Osteoblast (primary cell): ENCODE measurements at regions not wholly inside any gene's neighbourhood (a gene's known extent, or its start where the extent isn't known, plus 50 kb on each side); places are given as distances from the start of the nearest gene placed in this dataset.

ENCODE experiments used
- DNase-seq: peaks from one replicate; pipeline ENCODE4 v3.0.0; 2011; ENCODE audit warnings: low spot score, mixed read lengths; ENCODE audit not compliant: insufficient read length; ENCODE audit errors: missing footprints
- H2AFZ ChIP-seq: 2 replicates; pipeline ENCODE4 v1.6.0; 2011; ENCODE audit warnings: mild to moderate bottlenecking, low read length
- H3K27ac ChIP-seq: 2 replicates; pipeline ENCODE4 v1.5.1; 2011; ENCODE audit warnings: mild to moderate bottlenecking, low read depth, low read length, moderate library complexity
- H3K27me3 ChIP-seq: 2 replicates; pipeline ENCODE4 v1.6.0; 2012; ENCODE audit warnings: mild to moderate bottlenecking, control low read depth, inconsistent platforms, low read length, moderate library complexity; ENCODE audit not compliant: insufficient read depth
- H3K36me3 ChIP-seq: 2 replicates; pipeline ENCODE4 v1.5.1; 2011; ENCODE audit warnings: mild to moderate bottlenecking, low read length, control low read depth, moderate library complexity; ENCODE audit not compliant: insufficient read depth
- H3K4me1 ChIP-seq: 2 replicates; pipeline ENCODE4 v1.5.1; 2011; ENCODE audit warnings: mild to moderate bottlenecking, low read length, control low read depth, moderate library complexity; ENCODE audit not compliant: insufficient read depth
- H3K4me2 ChIP-seq: 2 replicates; pipeline ENCODE4 v1.6.0; 2011; ENCODE audit warnings: mild to moderate bottlenecking, low read length; ENCODE audit not compliant: insufficient read depth
- H3K4me3 ChIP-seq: fragments of 200-600 bp; sonication (generic); 3 replicates; pipeline ENCODE4 v1.5.1; 2012; ENCODE audit warnings: mild to moderate bottlenecking, low read length, inconsistent platforms; ENCODE audit not compliant: insufficient read depth
- H3K79me2 ChIP-seq: 2 replicates; pipeline ENCODE4 v1.6.0; 2012; ENCODE audit warnings: mild to moderate bottlenecking, low read length, control low read depth, inconsistent platforms; ENCODE audit not compliant: insufficient read depth
- H3K9me3 ChIP-seq: 2 replicates; pipeline ENCODE4 v1.5.1; 2011; ENCODE audit warnings: low read depth, low read length, control low read depth
- H4K20me1 ChIP-seq: 2 replicates; pipeline ENCODE4 v1.6.0; 2012; ENCODE audit warnings: mild to moderate bottlenecking, low read length, control low read depth; ENCODE audit not compliant: insufficient read depth
- TF ChIP-seq, protein P1 (sequence below): IDR thresholded peaks from 2 replicates; pipeline ENCODE4 v1.5.1; 2011; ENCODE audit warnings: mild to moderate bottlenecking, low read depth, low read length, moderate library complexity; ENCODE audit errors: extremely low read depth

DNA sequence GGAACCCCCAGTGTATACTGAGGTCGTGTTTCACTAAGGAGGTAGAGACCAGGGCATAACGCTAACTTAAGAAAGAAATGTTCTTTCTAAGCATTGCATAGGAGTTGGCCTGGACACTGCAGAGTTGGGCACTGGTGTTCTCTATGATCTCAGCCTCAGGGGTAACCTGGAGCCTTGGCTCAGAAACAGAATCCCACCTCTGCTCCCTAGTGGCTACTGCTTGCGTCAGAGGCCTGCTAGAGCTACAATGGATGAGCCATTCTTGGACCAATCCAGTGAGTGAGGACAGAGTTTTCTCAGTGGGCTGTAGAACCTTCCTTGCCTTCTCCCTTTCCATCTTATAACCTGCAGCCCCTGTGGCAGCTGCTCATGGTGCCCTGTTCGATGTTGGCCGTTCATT is 324.4 kb upstream of the CELF4 start:
- Histone ChIP-seq H2AFZ (no peak overlapping the region), H3K4me1 (no peaks in the 10 kb centered on the region), H3K79me2 (no peaks in the 10 kb centered on the region), H3K27me3 (no peaks in the 10 kb centered on the region), H3K4me2 (no peak overlapping the region), H3K36me3 (no peaks in the 10 kb centered on the region), H3K9me3 (peaks cover 2% of the 10 kb centered on the region), H3K4me3 (no peak overlapping the region), H4K20me1 (no peaks in the 10 kb centered on the region), H3K27ac (no peak overlapping the region)
- TF ChIP-seq, protein P1, sequence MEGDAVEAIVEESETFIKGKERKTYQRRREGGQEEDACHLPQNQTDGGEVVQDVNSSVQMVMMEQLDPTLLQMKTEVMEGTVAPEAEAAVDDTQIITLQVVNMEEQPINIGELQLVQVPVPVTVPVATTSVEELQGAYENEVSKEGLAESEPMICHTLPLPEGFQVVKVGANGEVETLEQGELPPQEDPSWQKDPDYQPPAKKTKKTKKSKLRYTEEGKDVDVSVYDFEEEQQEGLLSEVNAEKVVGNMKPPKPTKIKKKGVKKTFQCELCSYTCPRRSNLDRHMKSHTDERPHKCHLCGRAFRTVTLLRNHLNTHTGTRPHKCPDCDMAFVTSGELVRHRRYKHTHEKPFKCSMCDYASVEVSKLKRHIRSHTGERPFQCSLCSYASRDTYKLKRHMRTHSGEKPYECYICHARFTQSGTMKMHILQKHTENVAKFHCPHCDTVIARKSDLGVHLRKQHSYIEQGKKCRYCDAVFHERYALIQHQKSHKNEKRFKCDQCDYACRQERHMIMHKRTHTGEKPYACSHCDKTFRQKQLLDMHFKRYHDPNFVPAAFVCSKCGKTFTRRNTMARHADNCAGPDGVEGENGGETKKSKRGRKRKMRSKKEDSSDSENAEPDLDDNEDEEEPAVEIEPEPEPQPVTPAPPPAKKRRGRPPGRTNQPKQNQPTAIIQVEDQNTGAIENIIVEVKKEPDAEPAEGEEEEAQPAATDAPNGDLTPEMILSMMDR, result no peak
- no peak for DNase-seq

DNA sequence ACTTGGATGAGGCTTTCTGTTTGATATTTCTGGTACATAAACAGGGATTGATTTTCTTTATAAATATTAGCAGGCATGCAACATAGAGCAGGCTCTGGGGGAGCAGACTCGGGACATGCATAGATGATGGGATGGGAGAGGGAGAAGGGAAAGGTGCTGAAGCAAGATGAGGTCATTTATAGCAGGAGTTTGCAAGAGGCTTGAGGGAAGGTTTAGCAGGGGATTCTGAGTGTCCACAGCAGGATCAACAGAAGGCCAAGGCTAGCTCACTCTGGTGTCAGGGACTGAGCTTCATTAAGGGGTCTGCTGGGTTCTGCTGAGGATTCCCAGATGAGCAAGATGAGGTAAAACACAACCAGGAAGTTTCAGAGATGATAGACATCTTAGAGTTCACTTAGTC is 309.1 kb upstream of the CELF4 start:
- no peak overlapping the region for H2AFZ ChIP-seq
- H3K4me2 ChIP-seq, result no peak overlapping the region
- H3K4me3 ChIP-seq, result no peak overlapping the region
- DNase-seq, result no peak
- H3K9me3 ChIP-seq, result peaks cover 2% of the 10 kb centered on the region
- no peaks in the 10 kb centered on the region for H3K36me3 ChIP-seq
- no peaks in the 10 kb centered on the region for H4K20me1 ChIP-seq
- H3K4me1 ChIP-seq, result no peaks in the 10 kb centered on the region
- no peaks in the 10 kb centered on the region for H3K27me3 ChIP-seq
- TF ChIP-seq, protein P1, result no peak
- H3K27ac ChIP-seq, result no peak overlapping the region
- H3K79me2 ChIP-seq, result no peaks in the 10 kb centered on the region

DNA sequence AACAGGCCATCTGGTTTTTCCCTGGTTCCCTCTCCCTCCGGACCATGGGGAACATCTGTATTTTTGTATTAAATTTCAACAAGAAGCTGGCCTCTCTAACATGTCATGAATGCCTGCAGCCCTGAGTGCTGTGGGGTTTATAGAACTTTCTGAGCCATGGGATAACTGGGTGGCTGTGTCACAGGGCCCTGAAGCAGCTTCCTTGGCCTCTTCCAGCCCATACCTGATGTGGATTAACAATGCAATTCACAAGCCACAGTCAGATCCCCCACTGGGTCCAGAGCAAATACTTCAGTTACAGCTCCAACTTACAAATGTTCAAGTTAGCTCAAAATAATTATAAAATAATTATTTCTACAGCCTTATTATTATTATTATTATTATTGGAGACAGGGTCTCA is 307.8 kb upstream of the CELF4 start:
- Histone ChIP-seq H3K4me3 (no peak overlapping the region), H2AFZ (no peak overlapping the region), H3K9me3 (peaks cover 2% of the 10 kb centered on the region), H3K79me2 (no peaks in the 10 kb centered on the region), H3K4me2 (no peak overlapping the region), H3K27ac (no peak overlapping the region), H3K27me3 (no peaks in the 10 kb centered on the region), H3K36me3 (no peaks in the 10 kb centered on the region), H3K4me1 (no peaks in the 10 kb centered on the region), H4K20me1 (no peaks in the 10 kb centered on the region)
- TF ChIP-seq, protein P1, result no peak
- DNase-seq, result no peak

DNA sequence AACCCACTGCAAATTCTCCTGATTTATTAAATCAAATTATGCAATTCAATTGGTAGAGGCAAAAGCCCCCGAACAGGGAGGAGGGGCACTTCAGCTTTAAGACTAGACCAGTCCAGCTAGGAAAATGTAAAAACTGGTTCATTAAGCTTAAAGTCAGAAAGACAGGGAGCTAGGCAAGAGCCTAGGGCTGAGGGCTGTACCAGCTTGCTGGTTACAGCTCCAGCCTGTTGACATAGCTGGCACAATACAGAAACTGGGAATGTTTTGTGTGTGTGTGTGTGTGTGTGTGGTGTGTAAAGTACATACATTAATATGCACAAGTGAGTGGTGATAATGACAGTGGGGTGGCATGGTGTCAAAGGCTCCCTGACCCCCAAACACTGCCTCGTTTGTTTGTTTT is 307.0 kb upstream of the CELF4 start:
- TF ChIP-seq, protein P1, result no peak
- no peak overlapping the region for H3K4me2 ChIP-seq
- peaks cover 2% of the 10 kb centered on the region for H3K9me3 ChIP-seq
- no peaks in the 10 kb centered on the region for H4K20me1 ChIP-seq
- H3K79me2 ChIP-seq, result no peaks in the 10 kb centered on the region
- H3K4me3 ChIP-seq, result no peak overlapping the region
- H3K27me3 ChIP-seq, result no peaks in the 10 kb centered on the region
- no peaks in the 10 kb centered on the region for H3K36me3 ChIP-seq
- H3K27ac ChIP-seq, result no peak overlapping the region
- H2AFZ ChIP-seq, result no peak overlapping the region
- H3K4me1 ChIP-seq, result no peaks in the 10 kb centered on the region
- no peak for DNase-seq
